GM21528 (cell line): ENCODE measurements at regions not wholly inside any gene's neighbourhood (a gene's known extent, or its start where the extent isn't known, plus 50 kb on each side); places are given as distances from the start of the nearest gene placed in this dataset.

ENCODE experiments used
- ATAC-seq: cut with Tn5 transposase; IDR thresholded peaks from one replicate; pipeline ENCODE4 v1.9.1; 2021; ENCODE audit warnings: mild to moderate bottlenecking, moderate library complexity; ENCODE audit not compliant: unreplicated experiment, low FRiP score

GRCh38 chr18:38007676-38008330, 442.2 kb upstream of the CELF4 start:
- ATAC-seq = no peak

GRCh38 chr18:38007026-38007425, 441.4 kb upstream of the CELF4 start:
- ATAC-seq = no peak

GRCh38 chr18:38006541-38006940, 440.9 kb upstream of the CELF4 start:
- ATAC-seq = no peak

- ATAC-seq = no peak
Measured at GRCh38 chr18:37997695-37998094, 432.1 kb upstream of the CELF4 start.

GRCh38 chr18:37987901-37988300, 422.3 kb upstream of the CELF4 start:
- no peak for ATAC-seq

- no peak for ATAC-seq
Measured at GRCh38 chr18:37986665-37987064, 421.1 kb upstream of the CELF4 start.

GRCh38 chr18:37985126-37985525, 419.5 kb upstream of the CELF4 start:
- ATAC-seq = no peak

- no peak for ATAC-seq
Measured at GRCh38 chr18:37980556-37980955, 415.0 kb upstream of the CELF4 start.

- no peak for ATAC-seq
Measured at GRCh38 chr18:37975446-37975845, 409.8 kb upstream of the CELF4 start.

- no peak for ATAC-seq
Measured at GRCh38 chr18:37967261-37967660, 401.7 kb upstream of the CELF4 start.

- no peak for ATAC-seq
Measured at GRCh38 chr18:37965572-37965970, 400.0 kb upstream of the CELF4 start.

- ATAC-seq = no peak
Measured at GRCh38 chr18:37964885-37965571, 399.4 kb upstream of the CELF4 start.

GRCh38 chr18:37963837-37964236, 398.2 kb upstream of the CELF4 start:
- ATAC-seq = no peak

- ATAC-seq = no peak
Measured at GRCh38 chr18:37962316-37962966, 396.8 kb upstream of the CELF4 start.

- ATAC-seq = no peak
Measured at GRCh38 chr18:37958499-37958898, 392.9 kb upstream of the CELF4 start.

GRCh38 chr18:37956902-37957301, 391.3 kb upstream of the CELF4 start:
- ATAC-seq = no peak

- no peak for ATAC-seq
Measured at GRCh38 chr18:37956020-37956419, 390.4 kb upstream of the CELF4 start.

GRCh38 chr18:37955201-37955600, 389.6 kb upstream of the CELF4 start:
- no peak for ATAC-seq

GRCh38 chr18:37953876-37954275, 388.3 kb upstream of the CELF4 start:
- ATAC-seq = no peak

GRCh38 chr18:37948471-37948870, 382.9 kb upstream of the CELF4 start:
- no peak for ATAC-seq

GRCh38 chr18:37946324-37946723, 380.7 kb upstream of the CELF4 start:
- no peak for ATAC-seq
